NCI-H526 (cell line): ENCODE measurements at regions not wholly inside any gene's neighbourhood (a gene's known extent, or its start where the extent isn't known, plus 50 kb on each side); places are given as distances from the start of the nearest gene placed in this dataset.
"Not testable (repeated sequence)": the region's sequence is repeated elsewhere in the genome, so short reads cannot be mapped to it uniquely, and the experiment has no call there.

Experiments
- DNase-seq, 2 experiments: peaks; one replicate each; lab custom pipeline; 2025; lab: John Stamatoyannopoulos, UW

DNA sequence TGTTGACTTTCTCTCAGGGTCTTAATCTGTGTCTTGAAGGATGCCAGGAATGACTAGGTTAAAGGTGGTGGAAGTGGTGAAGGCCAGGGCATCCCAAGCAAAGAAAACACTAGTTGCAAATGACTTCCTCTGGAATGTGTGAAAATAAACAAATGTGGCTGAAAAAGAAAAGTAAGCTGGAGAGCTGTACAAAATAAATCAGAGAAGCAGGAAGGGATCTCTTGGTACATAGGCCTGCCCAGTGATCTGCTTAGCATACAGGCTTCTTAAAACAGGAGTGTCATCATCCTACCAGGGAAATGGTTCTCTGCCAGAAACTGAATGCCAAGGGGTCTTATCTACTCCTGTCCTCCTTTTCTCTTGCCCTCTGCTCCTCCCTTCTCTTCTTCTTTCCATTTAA, 1616.0 kb downstream of the KHDRBS2 start:
- no peak for DNase-seq

- DNase-seq = no peak
These were observed 1617.6 kb downstream of the KHDRBS2 start for GRCh38 chr6:60668428-60668827.

DNA sequence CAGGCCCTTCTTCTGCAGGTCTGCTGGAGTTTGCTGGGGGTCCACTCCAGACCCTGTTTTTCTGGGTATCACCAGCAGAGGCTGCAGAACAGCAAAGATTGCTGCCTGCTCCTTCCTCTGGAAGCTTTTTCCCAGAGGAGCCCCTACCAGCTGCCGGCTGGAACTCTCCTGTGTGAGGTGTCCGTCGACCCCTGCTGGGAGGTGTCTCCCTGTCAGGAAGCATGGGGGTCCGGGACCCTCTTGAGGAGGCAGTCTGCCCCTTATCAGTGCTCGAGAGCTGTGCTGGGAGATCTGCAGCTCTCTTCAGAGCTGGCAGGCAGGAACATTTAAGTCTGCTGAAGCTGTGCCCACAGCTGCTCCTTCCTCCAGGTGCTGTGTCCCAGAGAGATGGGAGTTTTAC, 1622.8 kb downstream of the KHDRBS2 start:
- not testable (repeated sequence) for DNase-seq

DNA sequence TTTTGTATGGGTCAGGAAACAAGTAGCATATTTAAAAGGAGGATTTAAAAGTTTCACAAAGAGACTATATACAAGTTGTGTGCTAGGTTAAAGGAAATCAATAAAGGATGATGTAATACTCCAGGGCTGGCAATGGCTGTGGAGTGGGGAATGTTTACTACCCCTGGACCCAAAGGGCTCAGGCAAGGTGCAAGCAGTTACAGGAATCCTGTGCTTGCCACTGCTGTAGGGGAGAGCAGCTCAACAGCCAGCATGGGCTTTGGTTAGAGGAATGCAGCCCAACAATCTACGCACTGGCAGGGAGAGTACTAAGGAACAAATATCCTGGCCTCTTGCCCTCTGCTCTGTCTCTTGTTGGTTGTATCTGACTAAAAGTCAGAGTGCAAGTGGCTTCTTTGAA, 1642.2 kb downstream of the KHDRBS2 start:
- no peak for DNase-seq

GRCh38 chr6:60639185-60639584, 1646.8 kb downstream of the KHDRBS2 start:
- not testable (repeated sequence) for DNase-seq
